ENCODE measurements at regions not wholly inside any gene's neighbourhood (a gene's known extent, or its start where the extent isn't known, plus 50 kb on each side); places are given as distances from the start of the nearest gene placed in this dataset.
"Not testable (repeated sequence)": the region's sequence is repeated elsewhere in the genome, so short reads cannot be mapped to it uniquely, and the experiment has no call there.

GRCh38 chr15:77877869-77878577 lies 199.5 kb downstream of the TBC1D2B start:
- no peak for DNase-seq

DNA sequence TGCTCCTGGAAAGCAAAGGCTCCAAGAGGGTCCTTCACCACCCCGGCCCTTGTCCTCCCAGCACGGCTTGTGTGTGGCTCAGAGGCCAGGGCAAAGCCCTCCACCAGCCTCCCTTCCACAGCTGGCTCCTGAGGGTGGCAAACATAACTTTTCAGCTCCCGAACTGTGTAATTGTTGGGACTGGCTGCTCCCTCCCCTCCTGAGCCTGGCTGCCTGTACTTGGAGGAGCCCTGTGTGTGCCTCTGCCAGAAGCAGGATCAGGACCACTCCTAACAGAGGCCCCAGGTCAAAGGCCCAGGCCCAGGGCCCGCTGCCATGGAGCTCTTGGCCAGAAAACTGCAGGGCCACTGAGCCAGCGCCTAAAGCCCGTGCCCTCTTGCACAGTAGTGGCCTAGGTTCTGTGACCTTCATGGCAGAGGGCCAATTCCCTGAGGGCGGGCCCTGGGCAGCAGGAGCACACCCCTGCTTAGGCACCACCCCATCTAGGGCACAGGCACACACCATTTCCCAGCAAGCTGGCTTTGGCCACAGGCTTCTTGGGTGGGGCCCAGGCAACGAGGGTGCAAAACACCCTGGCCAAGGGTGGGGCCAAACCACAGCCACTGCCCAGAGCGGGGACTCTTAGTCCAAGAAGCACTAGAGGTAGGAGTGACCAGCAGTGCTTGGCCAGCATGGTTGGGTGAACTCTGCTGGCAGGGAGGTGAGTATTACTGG lies 201.2 kb downstream of the TBC1D2B start:
- DNase-seq = not testable (repeated sequence)

DNA sequence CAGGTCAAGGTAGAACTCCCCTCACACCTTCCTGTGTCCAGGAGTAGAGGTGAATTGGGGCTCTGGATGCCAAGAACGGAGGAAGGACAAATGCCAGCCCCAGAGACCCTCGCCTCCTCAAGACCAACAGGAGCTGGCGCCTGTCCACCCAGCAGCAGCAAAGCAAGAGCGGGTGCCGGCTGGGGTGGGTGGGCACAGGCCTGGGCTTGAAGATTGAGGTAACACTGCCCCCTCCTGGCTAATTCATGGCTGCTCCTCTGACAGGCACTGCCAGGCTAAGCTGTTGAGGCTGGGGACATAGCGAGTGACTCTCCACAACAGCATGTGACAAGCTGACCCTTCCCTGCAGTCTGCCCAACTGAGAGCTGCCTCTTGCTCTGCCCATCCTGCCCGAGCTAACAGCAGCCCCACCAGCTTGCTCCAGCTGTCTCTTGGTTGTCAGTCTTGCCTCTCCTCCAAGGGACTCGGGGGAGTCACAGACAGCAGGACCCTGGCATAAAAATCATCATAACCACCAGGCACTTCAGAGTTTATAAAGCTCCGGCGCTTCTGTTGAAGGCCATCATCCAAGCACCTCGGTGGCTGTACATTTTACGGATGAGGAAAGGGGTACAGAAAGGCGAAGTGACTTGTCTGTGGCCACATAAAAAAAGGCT lies 202.3 kb downstream of the TBC1D2B start:
- DNase-seq = peak; percentile 75

GRCh38 chr15:77874063-77874462 lies 203.4 kb downstream of the TBC1D2B start:
- no peak for DNase-seq

DNA sequence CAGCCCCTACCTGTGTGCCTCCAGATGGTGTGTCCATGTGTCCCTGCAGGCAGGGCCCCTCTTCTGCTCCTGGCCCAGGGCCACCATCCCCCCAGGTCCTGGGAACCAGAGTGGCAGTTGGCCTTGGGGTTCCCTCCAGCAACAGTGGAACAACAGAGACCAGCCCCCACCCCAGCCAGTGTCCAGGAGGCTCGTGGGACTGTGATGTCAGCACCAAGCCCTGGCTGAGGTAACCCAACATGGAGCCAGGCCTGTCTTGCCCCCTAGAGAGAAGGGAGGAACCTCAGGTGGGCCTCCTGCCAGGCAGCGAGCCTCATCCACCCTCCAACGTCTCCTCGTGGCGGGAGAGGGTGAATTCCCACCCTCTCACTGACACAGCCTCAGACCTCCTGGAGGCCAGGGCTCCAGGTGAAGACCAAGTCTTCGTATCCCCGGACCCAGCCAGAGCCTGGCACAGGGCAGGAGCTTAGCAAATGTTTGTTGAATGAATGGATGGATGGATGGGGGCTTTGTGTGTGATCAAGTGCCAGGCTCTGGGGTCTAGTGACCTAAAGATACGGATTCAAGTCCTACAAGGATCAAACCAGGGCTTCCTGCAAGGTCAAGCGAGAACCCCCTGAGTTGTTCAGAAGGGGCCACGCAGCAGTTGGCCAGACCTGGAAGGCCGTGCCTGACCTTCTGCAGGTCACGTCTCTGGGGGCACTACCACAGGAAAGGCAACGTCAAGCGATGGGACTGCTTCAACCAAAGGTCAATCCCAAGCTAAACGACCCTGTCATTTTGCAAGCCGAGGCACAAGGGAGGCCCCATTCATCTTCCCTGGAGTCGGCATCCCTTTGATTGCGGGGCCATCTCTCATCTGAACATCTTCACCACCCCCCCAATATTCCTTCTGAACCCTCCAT lies 204.7 kb downstream of the TBC1D2B start:
- not testable (repeated sequence) for DNase-seq

- DNase-seq = no peak
These were observed 205.6 kb downstream of the TBC1D2B start for GRCh38 chr15:77871852-77872371.

DNA sequence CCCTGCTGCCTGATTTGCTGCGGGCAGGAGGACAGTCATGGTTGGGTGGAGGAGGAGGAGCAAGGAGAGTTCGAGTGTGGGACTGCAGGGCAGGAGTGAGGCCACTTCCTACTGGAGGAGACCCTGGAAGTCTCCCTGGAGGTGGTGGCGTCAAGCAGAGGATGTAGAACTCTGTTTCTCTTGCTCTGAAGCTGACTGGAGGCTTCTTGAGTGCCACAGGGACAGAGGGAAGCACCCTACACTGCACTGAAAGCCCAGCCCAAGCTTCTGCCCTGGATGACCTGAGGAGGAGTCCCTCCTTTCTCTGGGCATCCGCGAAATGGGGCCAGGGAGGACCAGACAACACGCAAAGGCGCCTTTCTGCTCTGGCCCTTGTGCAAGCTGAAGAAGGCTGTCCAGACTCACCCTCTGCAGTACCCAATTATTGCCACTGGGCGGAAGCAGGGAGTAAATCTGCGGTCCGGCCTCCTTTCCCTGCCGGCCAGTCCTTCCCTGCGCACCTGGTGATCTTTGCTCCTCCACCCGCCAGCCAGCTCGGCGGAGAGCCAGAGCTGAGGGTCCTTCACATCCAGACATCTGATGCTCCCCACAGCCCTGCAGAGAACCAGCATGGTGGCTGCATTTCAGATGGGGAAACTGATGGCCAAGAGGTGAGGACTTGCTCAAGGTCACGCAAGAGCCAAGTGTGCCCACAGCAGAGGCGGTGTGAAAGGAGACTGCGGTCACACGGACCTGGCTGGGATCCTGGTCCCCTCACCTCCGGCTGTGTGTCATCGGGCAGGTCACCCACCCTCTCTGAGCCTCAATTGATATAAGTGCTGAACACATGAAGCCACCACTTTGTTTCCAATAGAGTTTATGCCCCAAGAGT lies 207.1 kb downstream of the TBC1D2B start:
- peak; percentile 68 for DNase-seq

- DNase-seq = peak; percentile 68
These were observed 208.3 kb downstream of the TBC1D2B start for GRCh38 chr15:77869021-77869895.

DNA sequence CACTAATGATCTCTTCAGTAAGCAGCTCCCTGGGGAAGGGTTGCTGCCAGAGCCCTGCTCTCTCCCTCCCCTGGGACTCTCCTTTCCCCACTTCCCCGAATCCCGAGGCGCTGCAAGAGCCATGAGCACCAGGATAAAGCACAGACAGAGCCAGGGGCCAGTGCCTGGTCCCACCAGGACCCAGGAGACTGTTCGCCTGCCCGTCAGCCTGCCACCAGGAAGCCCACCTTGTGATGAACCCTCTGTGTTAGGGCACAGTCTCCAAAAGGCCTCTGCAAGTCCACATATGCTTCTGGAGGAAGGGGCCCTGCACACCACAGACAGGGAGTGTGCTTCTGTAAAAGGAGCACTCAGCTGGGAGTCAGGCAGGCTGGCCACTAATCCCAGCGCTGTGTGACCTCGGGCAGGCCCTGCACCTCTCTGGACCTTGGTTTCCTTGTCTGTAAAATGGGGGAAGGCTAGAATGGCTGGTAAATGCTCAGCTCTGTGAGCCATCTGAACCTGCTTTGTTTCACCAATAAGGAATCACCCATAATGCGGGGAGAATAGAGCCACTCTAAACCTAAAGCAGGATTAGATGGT lies 209.4 kb downstream of the TBC1D2B start:
- DNase-seq = not testable (repeated sequence)

GRCh38 chr15:77867266-77868047 lies 210.1 kb downstream of the TBC1D2B start:
- DNase-seq = no peak

DNA sequence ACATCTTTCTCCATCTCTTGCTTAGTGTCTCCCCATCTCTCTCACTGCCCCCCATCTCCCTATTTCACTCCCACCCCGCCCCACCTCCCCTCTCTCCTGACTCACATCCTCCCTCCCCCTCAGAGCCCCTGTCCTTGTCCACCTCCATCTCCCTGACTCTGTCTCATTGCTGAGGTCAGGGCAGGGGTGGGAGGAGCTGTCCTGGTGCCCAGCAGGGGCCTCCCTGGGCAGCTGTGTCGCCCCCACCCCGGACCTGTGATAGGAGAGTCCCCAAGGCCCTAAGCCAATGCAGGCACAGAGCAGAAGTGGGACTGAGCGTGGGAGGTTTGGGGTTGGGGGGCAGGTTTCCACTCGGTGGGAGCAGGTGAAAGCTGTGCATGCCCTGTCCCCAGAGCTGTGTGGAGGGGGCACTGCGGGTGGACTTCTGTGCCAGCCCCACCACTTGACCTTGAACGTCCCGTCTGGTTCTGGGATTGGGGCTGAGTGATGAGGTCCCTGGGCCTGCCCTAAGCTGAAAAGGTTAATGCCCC lies 210.8 kb downstream of the TBC1D2B start:
- DNase-seq = no peak

- DNase-seq = no peak
These were observed 211.3 kb downstream of the TBC1D2B start for GRCh38 chr15:77866186-77866585.

DNA sequence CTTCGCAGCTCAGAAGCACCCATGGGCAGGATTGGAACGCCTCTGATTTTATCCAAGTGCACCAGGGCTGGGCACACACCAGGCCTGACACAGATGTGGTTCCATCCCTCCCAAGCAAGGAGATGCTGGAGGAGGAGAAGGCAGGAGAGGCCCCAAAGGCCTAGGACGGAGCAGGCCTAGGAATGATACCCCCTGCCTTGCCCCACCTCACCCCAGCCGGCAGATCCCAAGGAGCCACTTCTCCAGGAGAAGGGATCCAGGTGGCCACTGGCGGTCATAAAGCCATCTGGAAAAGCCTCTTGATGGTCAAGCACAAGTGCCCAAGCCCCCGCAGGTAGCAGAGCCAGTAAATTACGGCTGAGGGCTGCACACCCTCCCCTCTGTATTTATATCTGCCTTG lies 211.8 kb downstream of the TBC1D2B start:
- DNase-seq = no peak

DNA sequence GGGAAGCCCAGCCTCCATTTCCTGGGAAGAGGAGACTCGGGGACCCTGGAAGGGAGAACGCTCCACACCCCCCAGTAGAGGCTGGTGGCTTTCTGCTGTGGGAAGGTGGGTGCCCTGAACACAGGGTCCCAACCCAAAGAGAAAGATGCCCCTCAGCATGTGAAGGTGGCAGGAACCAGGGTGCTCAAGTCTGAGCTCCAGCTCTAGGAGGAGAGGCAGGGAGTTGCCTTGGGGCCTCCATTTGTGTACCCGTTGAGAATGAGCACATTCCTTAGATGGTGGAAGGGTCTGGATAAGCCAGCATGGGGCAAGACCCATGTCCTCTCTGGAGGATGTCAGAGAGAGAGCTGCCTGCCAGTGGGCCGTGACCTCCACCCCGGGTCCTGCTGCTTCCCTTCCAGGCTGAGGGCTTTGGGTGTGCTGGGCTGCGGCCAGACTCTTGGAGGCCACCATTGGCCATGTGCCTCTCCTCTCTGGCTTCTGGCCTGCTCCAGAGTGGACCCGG lies 212.4 kb downstream of the TBC1D2B start:
- no peak for DNase-seq

GRCh38 chr15:77864211-77865105 lies 213.1 kb downstream of the TBC1D2B start:
- DNase-seq = no peak

DNA sequence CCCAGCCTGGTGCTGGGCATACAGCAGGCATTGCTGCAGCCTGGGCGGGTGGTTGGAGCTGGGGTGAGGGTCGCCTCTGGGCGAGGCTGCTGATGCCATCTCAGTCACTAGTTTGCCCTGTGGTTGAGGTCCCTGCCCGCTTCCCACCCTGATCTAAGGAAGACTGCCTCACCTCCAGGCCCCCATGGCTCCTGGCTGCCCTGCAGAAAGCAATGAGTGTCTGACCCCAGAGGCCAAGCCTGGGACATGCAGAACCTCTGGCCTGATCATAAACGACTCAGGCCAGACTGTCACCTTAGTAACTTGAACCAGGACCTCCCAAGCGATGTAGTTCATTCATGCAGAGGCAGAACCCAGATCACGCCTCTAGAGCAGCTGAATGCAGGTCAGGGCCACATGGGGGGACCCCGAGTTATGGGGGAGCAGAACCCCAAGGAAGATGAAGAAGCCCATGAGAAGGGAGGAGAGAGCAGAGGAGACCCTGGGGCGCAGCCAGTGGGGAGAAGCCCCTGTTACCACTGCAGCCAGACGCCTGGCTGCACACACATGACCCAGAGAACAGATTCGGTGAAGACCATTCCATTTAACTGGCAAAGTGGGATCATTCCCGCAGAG lies 213.9 kb downstream of the TBC1D2B start:
- no peak for DNase-seq

Measured in left kidney (tissue), 1 donor.